ENCODE measurements at regions not wholly inside any gene's neighbourhood (a gene's known extent, or its start where the extent isn't known, plus 50 kb on each side); places are given as distances from the start of the nearest gene placed in this dataset.

DNA sequence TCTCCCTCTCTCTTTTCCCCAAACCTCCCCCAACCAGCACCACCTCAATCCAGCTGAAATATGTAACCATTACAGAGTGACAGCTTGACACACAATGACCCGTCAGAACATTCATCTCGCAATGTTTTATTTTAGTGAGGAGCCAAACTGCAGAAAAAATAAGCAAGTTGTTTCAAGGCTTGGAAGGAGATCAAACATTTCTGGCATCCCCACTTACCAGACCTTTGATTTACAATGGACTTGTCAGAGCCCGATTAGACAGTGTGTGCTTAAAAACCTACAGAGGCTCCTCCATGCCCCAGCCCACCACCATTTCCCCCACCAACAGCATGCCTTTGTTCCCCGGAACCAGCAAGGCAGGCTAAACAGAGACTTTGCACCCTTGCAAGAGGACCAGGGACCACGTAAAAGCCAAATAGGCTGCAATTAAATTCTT, 382.8 kb upstream of the ZNF507 start (continued):
- TF ChIP-seq SMAD9 (CRISPR knock-in tag; IDR thresholded peaks at IDR 0.05) (no peak), ZNF296 (CRISPR knock-in tag; conservative IDR thresholded peaks at IDR 0.05) (no peak), NFE2L1 (CRISPR knock-in tag; IDR thresholded peaks at IDR 0.05; ENCODE audit: borderline replicate concordance) (no peak), SP1 (IDR thresholded peaks at IDR 0.05) (no peak), SP1 (CRISPR knock-in tag; IDR thresholded peaks at IDR 0.05) (no peak), ZNF670 (CRISPR knock-in tag; IDR thresholded peaks at IDR 0.05; ENCODE audit: borderline replicate concordance) (no peak), YEATS4 (CRISPR knock-in tag; IDR thresholded peaks at IDR 0.05; ENCODE audit: borderline replicate concordance) (no peak), ATF1 (CRISPR knock-in tag; IDR thresholded peaks at IDR 0.05) (no peak), REL (CRISPR knock-in tag; conservative IDR thresholded peaks at IDR 0.05) (no peak), TAF15 (IDR thresholded peaks at IDR 0.05; ENCODE audit: low read depth, low read length, poor library complexity, severe bottlenecking) (no peak), NCOA2 (CRISPR knock-in tag; IDR thresholded peaks at IDR 0.05) (peak; percentile 57), JUND (CRISPR knock-in tag; IDR thresholded peaks at IDR 0.05) (no peak), ZSCAN22 (CRISPR knock-in tag; IDR thresholded peaks at IDR 0.05) (no peak), ZNF253 (CRISPR knock-in tag; IDR thresholded peaks at IDR 0.05; ENCODE audit: borderline replicate concordance) (no peak), AGO2 (optimal IDR thresholded peaks at IDR 0.05; ENCODE audit: low read depth, low read length) (no peak), KDM4B (CRISPR knock-in tag; IDR thresholded peaks at IDR 0.05) (no peak), ARNTL (CRISPR knock-in tag; IDR thresholded peaks at IDR 0.05) (no peak), PPARG (CRISPR knock-in tag; conservative IDR thresholded peaks at IDR 0.05) (no peak), BATF2 (CRISPR knock-in tag; IDR thresholded peaks at IDR 0.05) (no peak), TBX2 (CRISPR knock-in tag; IDR thresholded peaks at IDR 0.05; ENCODE audit: borderline replicate concordance) (peak; percentile 78; the same call in 1 of the 2 replicates), ARID3A (IDR thresholded peaks at IDR 0.05; ENCODE audit: low read depth, low read length) (0 out of 2 replicates have a peak, but pooled peaks have one; percentile 32), NFIB (CRISPR knock-in tag; IDR thresholded peaks at IDR 0.05; ENCODE audit: borderline replicate concordance) (no peak), NBN (conservative IDR thresholded peaks at IDR 0.05) (no peak), HOXA3 (CRISPR knock-in tag; IDR thresholded peaks at IDR 0.05) (no peak), RELA (CRISPR knock-in tag; IDR thresholded peaks at IDR 0.05) (no peak), CREM (IDR thresholded peaks at IDR 0.05) (peak; percentile 59), CREM (CRISPR knock-in tag; IDR thresholded peaks at IDR 0.05) (no peak), ZMYM3 (CRISPR knock-in tag; IDR thresholded peaks at IDR 0.05) (peak; percentile 62; the same call in 1 of the 2 replicates)
- TF ChIP-seq, protein P1, sequence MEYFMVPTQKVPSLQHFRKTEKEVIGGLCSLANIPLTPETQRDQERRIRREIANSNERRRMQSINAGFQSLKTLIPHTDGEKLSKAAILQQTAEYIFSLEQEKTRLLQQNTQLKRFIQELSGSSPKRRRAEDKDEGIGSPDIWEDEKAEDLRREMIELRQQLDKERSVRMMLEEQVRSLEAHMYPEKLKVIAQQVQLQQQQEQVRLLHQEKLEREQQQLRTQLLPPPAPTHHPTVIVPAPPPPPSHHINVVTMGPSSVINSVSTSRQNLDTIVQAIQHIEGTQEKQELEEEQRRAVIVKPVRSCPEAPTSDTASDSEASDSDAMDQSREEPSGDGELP (IDR thresholded peaks at IDR 0.05; ENCODE audit: borderline replicate concordance, low read depth) = no peak

Data from HepG2 (cell line).